OCI-LY1 (cell line): ENCODE measurements at regions not wholly inside any gene's neighbourhood (a gene's known extent, or its start where the extent isn't known, plus 50 kb on each side); places are given as distances from the start of the nearest gene placed in this dataset.

Experiments
- CTCF ChIP-seq: fragments of 200-600 bp; sonication (generic), shearing (Covaris generic); IDR thresholded peaks from 2 replicates; pipeline ENCODE4 v1.5.1; 2017; ENCODE audit warnings: mild to moderate bottlenecking, antibody characterized with exemption, low read length, moderate library complexity, mixed read lengths
- EZH2 ChIP-seq: fragments of 200-600 bp; sonication (generic), shearing (Covaris generic); IDR thresholded peaks from 2 replicates; pipeline ENCODE4 v1.8.0; 2017; ENCODE audit warnings: borderline replicate concordance, mixed run types, mild to moderate bottlenecking, antibody characterized with exemption, low read length, moderate library complexity, mixed read lengths

- no peak for TF ChIP-seq CTCF
- TF ChIP-seq EZH2 = no peak
Measured at GRCh38 chr2:8441371-8441770, 240.5 kb upstream of the ID2 start.
